Panc1 (cell line): ENCODE measurements at regions not wholly inside any gene's neighbourhood (a gene's known extent, or its start where the extent isn't known, plus 50 kb on each side); places are given as distances from the start of the nearest gene placed in this dataset.

ENCODE experiments used
- ATAC-seq: fragments of 200-7000 bp; cut with Tn5 transposase; 2 replicates; pipeline ENCODE4 v1.9.1; 2020; ENCODE audit warnings: mild to moderate bottlenecking, moderate library complexity
- BruUV-seq: library from RNA; stranded (reverse); fragments of 400-500 nt; replicated peaks from 2 replicates; lab custom pipeline; 2021; lab: Mats Ljungman, UMichigan
- CTCF ChIA-PET: fragments of 300-600 bp; sonication (Branson Sonifier 250); formaldehyde crosslinking; loops from one replicate; lab custom pipeline; 2022; ENCODE audit warnings: antibody characterized with exemption; lab: Charles Lee
- POLR2A ChIA-PET: fragments of 300-600 bp; sonication (Branson Sonifier 250); formaldehyde crosslinking; loops from one replicate; lab custom pipeline; 2022; ENCODE audit warnings: antibody characterized with exemption; lab: Charles Lee
- DNase-seq: peaks from one replicate; pipeline ENCODE4 v3.0.0-alpha.2; 2010; ENCODE audit warnings: low read depth, low spot score
- H3K27ac ChIP-seq: 2 replicates; pipeline ENCODE4 v1.5.1; 2011; ENCODE audit warnings: mild to moderate bottlenecking, low read length, inconsistent platforms
- H3K27me3 ChIP-seq: fragments of 200-500 bp; sonication (Bioruptor generic); 2 replicates; pipeline ENCODE4 v1.6.0; 2014; ENCODE audit warnings: low read length, inconsistent platforms; ENCODE audit not compliant: control insufficient read depth, insufficient read depth
- H3K36me3 ChIP-seq: fragments of 200-500 bp; sonication (Bioruptor generic); 2 replicates; pipeline ENCODE4 v1.5.1; 2014; ENCODE audit warnings: inconsistent platforms, mild to moderate bottlenecking, low read length, moderate library complexity; ENCODE audit not compliant: control insufficient read depth, insufficient read depth
- H3K4me1 ChIP-seq: 2 replicates; pipeline ENCODE4 v1.5.1; 2011; ENCODE audit warnings: inconsistent platforms, mild to moderate bottlenecking, low read length, moderate library complexity; ENCODE audit not compliant: control insufficient read depth, insufficient read depth
- H3K4me3 ChIP-seq, 2 experiments: 2 replicates each; pipeline ENCODE4 v1.5.1; 2011 to 2012; ENCODE audit warnings: low read depth in 2 of 2, low read length in 2 of 2, mild to moderate bottlenecking in 2 of 2, inconsistent platforms in 1 of 2, moderate library complexity in 1 of 2
- H3K9me3 ChIP-seq: fragments of 200-500 bp; sonication (Bioruptor generic); 2 replicates; pipeline ENCODE4 v1.5.1; 2014; ENCODE audit warnings: low read depth, mild to moderate bottlenecking, inconsistent platforms, low read length, moderate library complexity; ENCODE audit not compliant: control insufficient read depth, insufficient read depth
- POLR2AphosphoS5 ChIP-seq: IDR thresholded peaks from 2 replicates; pipeline ENCODE4 v1.6.1; 2012; ENCODE audit warnings: mild to moderate bottlenecking, low read depth, low read length, moderate library complexity
- SIN3A ChIP-seq: IDR thresholded peaks from 2 replicates; pipeline ENCODE4 v1.6.1; 2012; ENCODE audit warnings: low read depth, mild to moderate bottlenecking, low read length, moderate library complexity, borderline replicate concordance; ENCODE audit not compliant: insufficient read depth
- TCF7L2 ChIP-seq: IDR thresholded peaks from 2 replicates; pipeline ENCODE4 v1.6.1; 2011; ENCODE audit warnings: mild to moderate bottlenecking, low read depth, low read length, inconsistent platforms
- in situ Hi-C: cut with HindIII; loops from 2 replicates; pipeline ENCODE4 v1.10.0; 2016; ENCODE audit warnings: low sequenced_read_pairs, low pct_unique_long_range_greater_than_20kb
- intact Hi-C: fragments of 100-400 bp; cut with micrococcal nuclease; formaldehyde crosslinking; loops from one replicate; pipeline ENCODE4 v1.10.0; 2022; ENCODE audit not compliant: unreplicated experiment
- TF ChIP-seq, protein P1 (sequence below), 2 experiments: IDR thresholded peaks; 2 replicates each; pipeline ENCODE4 v1.6.1; 2011 to 2012; ENCODE audit warnings: low read depth in 2 of 2, control low read depth in 1 of 2, low read length in 1 of 2, mild to moderate bottlenecking in 1 of 2, moderate library complexity in 1 of 2; ENCODE audit not compliant: insufficient read depth in 1 of 2
- TF ChIP-seq, protein P2 (sequence below): fragments of 450-650 bp; IDR thresholded peaks from 2 replicates; pipeline ENCODE4 v1.5.1; 2017; ENCODE audit warnings: mild to moderate bottlenecking

DNA sequence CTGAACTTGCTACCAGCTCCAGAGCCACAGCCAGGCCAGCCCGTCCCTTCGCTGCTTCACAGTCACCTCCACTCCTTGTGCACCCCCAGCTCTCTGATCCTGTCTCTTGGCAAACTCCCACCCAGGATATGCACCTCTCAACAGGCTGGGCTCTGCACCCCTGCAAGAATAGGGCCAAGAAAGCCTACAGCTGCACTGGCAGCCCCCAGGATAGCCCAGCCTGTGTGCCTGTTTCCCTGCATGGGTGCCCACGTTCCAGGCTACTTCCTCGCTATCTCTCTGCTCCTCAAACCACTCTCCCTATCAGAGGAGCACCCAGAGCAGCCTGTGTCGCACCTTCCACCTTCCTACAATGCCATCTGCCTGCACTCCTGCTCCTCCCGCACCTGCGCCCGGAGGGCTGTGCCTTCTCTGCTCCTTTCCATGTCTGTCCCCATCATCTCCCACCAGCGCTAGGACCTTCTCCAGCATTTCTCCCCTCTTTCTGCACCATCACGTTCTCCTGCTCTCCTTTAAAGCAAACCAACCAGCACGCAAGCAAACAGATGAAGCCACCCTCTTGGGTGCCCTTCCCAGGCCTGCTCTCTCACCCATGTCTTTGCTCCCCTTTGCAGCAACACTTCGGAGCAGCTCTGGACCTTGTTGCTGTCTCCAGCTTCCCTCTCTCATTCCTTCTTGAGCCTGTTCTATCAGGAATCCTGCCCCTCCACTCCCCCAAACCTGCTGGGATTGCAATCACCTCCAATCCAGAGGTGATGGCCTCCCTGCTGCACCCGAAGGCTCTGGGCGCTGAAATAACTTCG lies 313.2 kb upstream of the HS6ST1 start:
- no TSS peak for BruUV-seq
- ATAC-seq: no peak
- H3K27me3 ChIP-seq: no peaks in the 10 kb centered on the region; the same call in 1 of the 2 replicates

DNA sequence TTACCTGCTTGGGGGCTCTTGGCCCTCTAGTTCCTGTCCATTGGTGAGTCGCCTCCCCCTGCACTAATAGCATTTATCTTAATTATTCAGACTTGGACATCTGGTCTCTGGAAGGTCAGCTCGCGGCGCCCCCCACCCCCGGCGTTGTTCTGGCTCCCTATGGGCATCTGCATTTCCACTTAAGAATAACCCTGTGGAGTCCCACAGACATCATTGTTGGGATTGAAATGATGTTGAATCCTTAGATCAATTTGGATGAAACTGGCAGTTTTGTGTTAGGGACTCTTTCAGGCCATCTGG lies 313.8 kb upstream of the HS6ST1 start:
- H3K9me3 ChIP-seq: no peaks in the 10 kb centered on the region
- BruUV-seq: no TSS peak
- no peaks in the 10 kb centered on the region; the same call in 1 of the 2 replicates for H3K27me3 ChIP-seq
- no peak for ATAC-seq
- H3K27ac ChIP-seq: no peak overlapping the region
- intact Hi-C loops: no loop called here
- in situ Hi-C loops: no loop called here
- no peak overlapping the region for H3K4me3 ChIP-seq
- ChIA-PET CTCF (no interaction called here), POLR2A (no interaction called here)
- DNase-seq: no peak
- TF ChIP-seq POLR2AphosphoS5 (no peak), SIN3A (no peak), TCF7L2 (no peak)
- TF ChIP-seq, protein P1, sequence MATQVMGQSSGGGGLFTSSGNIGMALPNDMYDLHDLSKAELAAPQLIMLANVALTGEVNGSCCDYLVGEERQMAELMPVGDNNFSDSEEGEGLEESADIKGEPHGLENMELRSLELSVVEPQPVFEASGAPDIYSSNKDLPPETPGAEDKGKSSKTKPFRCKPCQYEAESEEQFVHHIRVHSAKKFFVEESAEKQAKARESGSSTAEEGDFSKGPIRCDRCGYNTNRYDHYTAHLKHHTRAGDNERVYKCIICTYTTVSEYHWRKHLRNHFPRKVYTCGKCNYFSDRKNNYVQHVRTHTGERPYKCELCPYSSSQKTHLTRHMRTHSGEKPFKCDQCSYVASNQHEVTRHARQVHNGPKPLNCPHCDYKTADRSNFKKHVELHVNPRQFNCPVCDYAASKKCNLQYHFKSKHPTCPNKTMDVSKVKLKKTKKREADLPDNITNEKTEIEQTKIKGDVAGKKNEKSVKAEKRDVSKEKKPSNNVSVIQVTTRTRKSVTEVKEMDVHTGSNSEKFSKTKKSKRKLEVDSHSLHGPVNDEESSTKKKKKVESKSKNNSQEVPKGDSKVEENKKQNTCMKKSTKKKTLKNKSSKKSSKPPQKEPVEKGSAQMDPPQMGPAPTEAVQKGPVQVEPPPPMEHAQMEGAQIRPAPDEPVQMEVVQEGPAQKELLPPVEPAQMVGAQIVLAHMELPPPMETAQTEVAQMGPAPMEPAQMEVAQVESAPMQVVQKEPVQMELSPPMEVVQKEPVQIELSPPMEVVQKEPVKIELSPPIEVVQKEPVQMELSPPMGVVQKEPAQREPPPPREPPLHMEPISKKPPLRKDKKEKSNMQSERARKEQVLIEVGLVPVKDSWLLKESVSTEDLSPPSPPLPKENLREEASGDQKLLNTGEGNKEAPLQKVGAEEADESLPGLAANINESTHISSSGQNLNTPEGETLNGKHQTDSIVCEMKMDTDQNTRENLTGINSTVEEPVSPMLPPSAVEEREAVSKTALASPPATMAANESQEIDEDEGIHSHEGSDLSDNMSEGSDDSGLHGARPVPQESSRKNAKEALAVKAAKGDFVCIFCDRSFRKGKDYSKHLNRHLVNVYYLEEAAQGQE (IDR thresholded peaks at IDR 0.05; ENCODE audit: insufficient read depth in 1 of 2, low read depth in 2 of 2, low read length in 1 of 2): no peak
- TF ChIP-seq, protein P2, sequence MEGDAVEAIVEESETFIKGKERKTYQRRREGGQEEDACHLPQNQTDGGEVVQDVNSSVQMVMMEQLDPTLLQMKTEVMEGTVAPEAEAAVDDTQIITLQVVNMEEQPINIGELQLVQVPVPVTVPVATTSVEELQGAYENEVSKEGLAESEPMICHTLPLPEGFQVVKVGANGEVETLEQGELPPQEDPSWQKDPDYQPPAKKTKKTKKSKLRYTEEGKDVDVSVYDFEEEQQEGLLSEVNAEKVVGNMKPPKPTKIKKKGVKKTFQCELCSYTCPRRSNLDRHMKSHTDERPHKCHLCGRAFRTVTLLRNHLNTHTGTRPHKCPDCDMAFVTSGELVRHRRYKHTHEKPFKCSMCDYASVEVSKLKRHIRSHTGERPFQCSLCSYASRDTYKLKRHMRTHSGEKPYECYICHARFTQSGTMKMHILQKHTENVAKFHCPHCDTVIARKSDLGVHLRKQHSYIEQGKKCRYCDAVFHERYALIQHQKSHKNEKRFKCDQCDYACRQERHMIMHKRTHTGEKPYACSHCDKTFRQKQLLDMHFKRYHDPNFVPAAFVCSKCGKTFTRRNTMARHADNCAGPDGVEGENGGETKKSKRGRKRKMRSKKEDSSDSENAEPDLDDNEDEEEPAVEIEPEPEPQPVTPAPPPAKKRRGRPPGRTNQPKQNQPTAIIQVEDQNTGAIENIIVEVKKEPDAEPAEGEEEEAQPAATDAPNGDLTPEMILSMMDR: no peak
- no peaks in the 10 kb centered on the region for H3K4me1 ChIP-seq
- H3K36me3 ChIP-seq: no peaks in the 10 kb centered on the region

More for the DNA sequence above, 313.2 kb upstream of the HS6ST1 start:
- no peak overlapping the region for H3K4me3 ChIP-seq
- H3K9me3 ChIP-seq: no peaks in the 10 kb centered on the region
- no peaks in the 10 kb centered on the region for H3K4me1 ChIP-seq
- no peak for DNase-seq
- no peak overlapping the region for H3K27ac ChIP-seq
- TF ChIP-seq, protein P2: no peak
- intact Hi-C loops (no loop called here), in situ Hi-C loops (no loop called here)
- POLR2A ChIA-PET: no interaction called here
- no peaks in the 10 kb centered on the region for H3K36me3 ChIP-seq
- CTCF ChIA-PET: no interaction called here
